Fibroblast of pulmonary artery (primary cell): ENCODE measurements at regions not wholly inside any gene's neighbourhood (a gene's known extent, or its start where the extent isn't known, plus 50 kb on each side); places are given as distances from the start of the nearest gene placed in this dataset.
"Not testable (repeated sequence)": the region's sequence is repeated elsewhere in the genome, so short reads cannot be mapped to it uniquely, and the experiment has no call there.

Experiments used
- DNase-seq: peaks from one replicate; pipeline ENCODE4 v3.0.0-alpha.2; 2010; ENCODE audit warnings: low read depth
- H3K4me3 ChIP-seq: replicated peaks from 2 replicates; pipeline ENCODE4 v1.5.1; 2011; ENCODE audit warnings: low read depth, mild to moderate bottlenecking, control low read depth, low read length, moderate library complexity
- CTCF ChIP-seq: IDR thresholded peaks from 2 replicates; pipeline ENCODE4 v1.5.1; 2011; ENCODE audit warnings: mild to moderate bottlenecking, control low read depth, low read length, inconsistent platforms; ENCODE audit errors: missing control alignments

GRCh38 chr7:155941688-155942087 is 129.4 kb upstream of the SHH start:
- no peak for DNase-seq
- H3K4me3 ChIP-seq = no peak overlapping the region
- no peak for TF ChIP-seq CTCF

GRCh38 chr7:155939350-155939749 is 127.1 kb upstream of the SHH start:
- DNase-seq = no peak
- no peak for TF ChIP-seq CTCF
- no peak overlapping the region for H3K4me3 ChIP-seq

- TF ChIP-seq CTCF = no peak
- H3K4me3 ChIP-seq = no peak overlapping the region
- no peak for DNase-seq
Observed at GRCh38 chr7:155938129-155938528, 125.9 kb upstream of the SHH start.

- no peak for DNase-seq
- no peak for TF ChIP-seq CTCF
Observed at GRCh38 chr7:155935726-155936125, 123.5 kb upstream of the SHH start.

GRCh38 chr7:155935005-155935557 is 122.8 kb upstream of the SHH start:
- no peak for DNase-seq
- TF ChIP-seq CTCF = no peak

More at GRCh38 chr7:155935726-155936125, 123.5 kb upstream of the SHH start:
- H3K4me3 ChIP-seq = no peak overlapping the region

GRCh38 chr7:155932324-155932723 is 120.1 kb upstream of the SHH start:
- not testable (repeated sequence) for DNase-seq, H3K4me3 ChIP-seq

More at GRCh38 chr7:155935005-155935557, 122.8 kb upstream of the SHH start:
- no peak overlapping the region for H3K4me3 ChIP-seq

GRCh38 chr7:155931396-155932085 is 119.3 kb upstream of the SHH start:
- DNase-seq = no peak
- no peak for TF ChIP-seq CTCF
- H3K4me3 ChIP-seq = no peak overlapping the region
